Body of pancreas (tissue), 4 donors: ENCODE measurements at regions not wholly inside any gene's neighbourhood (a gene's known extent, or its start where the extent isn't known, plus 50 kb on each side); places are given as distances from the start of the nearest gene placed in this dataset.

Experiments used
- ATAC-seq: fragments of 150-250 bp; one replicate; pipeline ENCODE4 v1.9.1; 2016
- DNase-seq, 4 donors: peaks; one replicate each; pipeline ENCODE4 v3.0.0-alpha.2; 2019
- H3K27ac ChIP-seq, 4 donors: fragments of 200-600 bp; sonication (generic); 1 replicate in 3 of 4; 2 replicates in 1 of 4; pipeline versions ENCODE4 v1.5.1 to v1.6.1; 2016 to 2019; ENCODE audit warnings: mild to moderate bottlenecking in 1 of 4, mixed read lengths in 1 of 4, moderate library complexity in 1 of 4
- H3K27me3 ChIP-seq, 2 donors: fragments of 200-600 bp; sonication (generic); one replicate each; pipeline ENCODE4 v1.6.0; 2016; ENCODE audit warnings: mild to moderate bottlenecking in 1 of 2
- H3K36me3 ChIP-seq, 2 donors: fragments of 200-600 bp; sonication (generic); replicated peaks in 1 of 2; 2 replicates each; pipeline ENCODE4 v1.5.1; 2016; ENCODE audit warnings: low read depth in 2 of 2; ENCODE audit not compliant: insufficient read depth in 1 of 2
- H3K4me1 ChIP-seq: fragments of 200-600 bp; sonication (generic); one replicate; pipeline ENCODE4 v1.6.0; 2016
- H3K4me3 ChIP-seq, 2 donors: fragments of 200-600 bp; sonication (generic); 1 replicate in 1 of 2; 2 replicates in 1 of 2; pipeline ENCODE4 v1.5.1; 2016 to 2019
- H3K9me3 ChIP-seq, 3 donors: fragments of 200-600 bp; sonication (generic); 1 replicate in 2 of 3; 2 replicates in 1 of 3; pipeline ENCODE4 v1.5.1; 2016
- CTCF ChIP-seq, 7 experiments: fragments of 450-650 bp in 4 of 7; fragments of 200-600 bp in 3 of 7; sonication (generic) in 3 of 7; IDR thresholded peaks; one replicate each; pipeline ENCODE4 v1.5.1; 2016 to 2019; ENCODE audit warnings: antibody characterized with exemption in 7 of 7
- POLR2A ChIP-seq, 3 donors: fragments of 450-650 bp; IDR thresholded peaks; one replicate each; pipeline ENCODE4 v1.6.1; 2016; ENCODE audit warnings: antibody characterized with exemption in 3 of 3, mild to moderate bottlenecking in 2 of 3
- WGBS, 2 donors: methylation state at CpG; one replicate each; pipeline ENCODE4 v1.1.5; 2017; 5-methylcytosine and 5-hydroxymethylcytosine counted together
- intact Hi-C: fragments of 100-400 bp; cut with DNase I; formaldehyde crosslinking; loops from one replicate; pipeline ENCODE4 v1.15.1; 2023

- intact Hi-C loops = no loop called here
- no peak overlapping the region for H3K4me3 ChIP-seq
- TF ChIP-seq POLR2A (IDR thresholded peaks at IDR 0.05) = no peak
- no peak for TF ChIP-seq CTCF (IDR thresholded peaks at IDR 0.05)
- H3K27ac ChIP-seq = no peak overlapping the region
- ATAC-seq = no peak
- H3K4me1 ChIP-seq = no peaks in the 10 kb centered on the region
- no peak for DNase-seq
- H3K36me3 ChIP-seq = no peaks in the 10 kb centered on the region
- WGBS, 2 donors = 68 to 80% methylated on average over 3 of the region's 3 CpGs
- H3K27me3 ChIP-seq = no peaks in the 10 kb centered on the region
- H3K9me3 ChIP-seq = no peaks in the 10 kb centered on the region
Measured at GRCh38 chr1:232293361-232293760, 336.6 kb downstream of the SIPA1L2 start.

- Histone ChIP-seq H3K9me3 (no peaks in the 10 kb centered on the region), H3K36me3 (no peaks in the 10 kb centered on the region), H3K4me3 (no peak overlapping the region), H3K4me1 (no peaks in the 10 kb centered on the region), H3K27me3 (no peaks in the 10 kb centered on the region), H3K27ac (no peak overlapping the region)
- DNase-seq = no peak
- no peak for ATAC-seq
- TF ChIP-seq CTCF (IDR thresholded peaks at IDR 0.05) = no peak
- no peak for TF ChIP-seq POLR2A (IDR thresholded peaks at IDR 0.05)
- intact Hi-C loops = no loop called here
- WGBS, 2 donors = 80 to 86% methylated on average over 7 of the region's 7 CpGs
Measured at GRCh38 chr1:232292818-232293217, 337.1 kb downstream of the SIPA1L2 start.

- intact Hi-C loops = no loop called here
- DNase-seq = no peak
- no peaks in the 10 kb centered on the region for H3K9me3 ChIP-seq
- H3K4me3 ChIP-seq = no peak overlapping the region
- H3K36me3 ChIP-seq = no peaks in the 10 kb centered on the region
- H3K4me1 ChIP-seq = no peaks in the 10 kb centered on the region
- 33 to 42% methylated on average over 2 of the region's 2 CpGs for WGBS, 2 donors
- H3K27me3 ChIP-seq = no peaks in the 10 kb centered on the region
- TF ChIP-seq POLR2A (IDR thresholded peaks at IDR 0.05) = no peak
- TF ChIP-seq CTCF (IDR thresholded peaks at IDR 0.05) = no peak
- H3K27ac ChIP-seq = no peak overlapping the region
- ATAC-seq = no peak
Measured at GRCh38 chr1:232292239-232292638, 337.7 kb downstream of the SIPA1L2 start.

GRCh38 chr1:232291681-232292080 is 338.3 kb downstream of the SIPA1L2 start:
- DNase-seq (no peak), ATAC-seq (no peak)
- Histone ChIP-seq H3K4me3 (no peak overlapping the region), H3K9me3 (no peaks in the 10 kb centered on the region), H3K27me3 (no peaks in the 10 kb centered on the region), H3K4me1 (no peaks in the 10 kb centered on the region), H3K27ac (no peak overlapping the region), H3K36me3 (no peaks in the 10 kb centered on the region)
- 31 to 33% methylated on average over 1 of the region's 1 CpG for WGBS, 2 donors
- intact Hi-C loops = no loop called here
- TF ChIP-seq CTCF (IDR thresholded peaks at IDR 0.05) (no peak), POLR2A (IDR thresholded peaks at IDR 0.05) (no peak)

GRCh38 chr1:232291261-232291660 is 338.7 kb downstream of the SIPA1L2 start:
- no peak overlapping the region for H3K27ac ChIP-seq
- no peak for ATAC-seq
- H3K36me3 ChIP-seq = no peaks in the 10 kb centered on the region
- TF ChIP-seq POLR2A (IDR thresholded peaks at IDR 0.05) = no peak
- TF ChIP-seq CTCF (IDR thresholded peaks at IDR 0.05) = no peak
- no peak for DNase-seq
- H3K4me1 ChIP-seq = no peaks in the 10 kb centered on the region
- H3K27me3 ChIP-seq = no peaks in the 10 kb centered on the region
- intact Hi-C loops = no loop called here
- WGBS, 2 donors = 74 to 84% methylated on average over 4 of the region's 4 CpGs
- no peak overlapping the region for H3K4me3 ChIP-seq
- no peaks in the 10 kb centered on the region for H3K9me3 ChIP-seq
